SK-N-SH (cell line): ENCODE measurements at regions not wholly inside any gene's neighbourhood (a gene's known extent, or its start where the extent isn't known, plus 50 kb on each side); places are given as distances from the start of the nearest gene placed in this dataset.

Experiments used
- CTCF ChIA-PET: fragments of 300-600, 350-600 bp; formaldehyde crosslinking; extraction: SDS; loops from one replicate; lab custom pipeline; 2021; lab: Yijun Ruan, JAX
- POLR2A ChIA-PET: fragments of 350-600 bp; sonication (Branson Sonifier 250); formaldehyde crosslinking; extraction: SDS; loops from one replicate; lab custom pipeline; 2020; ENCODE audit warnings: antibody characterized with exemption, inconsistent platforms; lab: Yijun Ruan, JAX
- DNase-seq: peaks from one replicate; pipeline ENCODE4 v3.0.0; 2012
- H2AFZ ChIP-seq: fragments of 200-600 bp; sonication (generic); 2 replicates; pipeline ENCODE4 v1.8.1; 2016; ENCODE audit warnings: antibody characterized with exemption, mild to moderate bottlenecking, low read depth
- H3F3A ChIP-seq: fragments of 200-600 bp; sonication (generic); replicated peaks from 2 replicates; pipeline ENCODE3; 2016; ENCODE audit warnings: antibody characterized with exemption, mild to moderate bottlenecking; ENCODE audit not compliant: insufficient read depth
- H3K27ac ChIP-seq, 2 experiments: fragments of 200-500 bp in 1 of 2; fragments of 200-600 bp in 1 of 2; sonication (Bioruptor generic) in 1 of 2; sonication (generic), shearing (Covaris generic) in 1 of 2; 2 replicates each; pipeline versions ENCODE4 v1.5.1 to v1.6.1; 2014 to 2016; ENCODE audit warnings: low read depth in 2 of 2, inconsistent platforms in 1 of 2, low read length in 1 of 2, mild to moderate bottlenecking in 1 of 2, mixed read lengths in 1 of 2
- H3K27me3 ChIP-seq: fragments of 200-600 bp; sonication (generic), shearing (Covaris generic); 2 replicates; pipeline ENCODE4 v1.6.1; 2016; ENCODE audit warnings: mixed run types; ENCODE audit not compliant: insufficient read depth
- H3K36me3 ChIP-seq, 2 experiments: fragments of 200-500 bp in 1 of 2; fragments of 200-600 bp in 1 of 2; sonication (Bioruptor generic) in 1 of 2; sonication (generic) in 1 of 2; replicated peaks in 1 of 2; 2 replicates each; pipeline versions ENCODE3 to v1.5.1; 2014 to 2016; ENCODE audit warnings: low read length in 1 of 2, mild to moderate bottlenecking in 1 of 2; ENCODE audit not compliant: insufficient read depth in 2 of 2, control insufficient read depth in 1 of 2
- H3K4me1 ChIP-seq, 2 experiments: fragments of 200-500 bp in 1 of 2; fragments of 200-600 bp in 1 of 2; sonication (Bioruptor generic) in 1 of 2; sonication (generic), shearing (Covaris generic) in 1 of 2; 2 replicates each; pipeline versions ENCODE4 v1.5.1 to v1.6.1; 2014 to 2016; ENCODE audit warnings: low read depth in 1 of 2, low read length in 1 of 2, mixed run types in 1 of 2; ENCODE audit not compliant: insufficient read depth in 2 of 2, control insufficient read depth in 1 of 2
- H3K4me2 ChIP-seq: fragments of 200-600 bp; sonication (generic), shearing (Covaris generic); 2 replicates; pipeline ENCODE4 v1.6.1; 2017; ENCODE audit warnings: mixed run types
- H3K4me3 ChIP-seq, 2 experiments: fragments of 200-500 bp in 1 of 2; fragments of 200-600 bp in 1 of 2; sonication (Bioruptor generic) in 1 of 2; sonication (generic), shearing (Covaris generic) in 1 of 2; 2 replicates each; pipeline versions ENCODE4 v1.5.1 to v1.8.1; 2014 to 2016; ENCODE audit warnings: low read depth in 2 of 2, inconsistent platforms in 1 of 2, low read length in 1 of 2, mild to moderate bottlenecking in 1 of 2, mixed read lengths in 1 of 2, moderate library complexity in 1 of 2
- H3K79me2 ChIP-seq: fragments of 200-600 bp; sonication (generic); 2 replicates; pipeline ENCODE4 v1.8.1; 2017; ENCODE audit warnings: mild to moderate bottlenecking; ENCODE audit not compliant: insufficient read depth
- H3K9ac ChIP-seq: fragments of 200-600 bp; sonication (generic); 2 replicates; pipeline ENCODE4 v1.6.1; 2017; ENCODE audit warnings: mixed run types
- H3K9me2 ChIP-seq: fragments of 200-600 bp; sonication (generic); 2 replicates; pipeline ENCODE4 v1.6.1; 2017; ENCODE audit warnings: mixed run types
- H3K9me3 ChIP-seq: fragments of 200-600 bp; sonication (generic); 2 replicates; pipeline ENCODE4 v1.6.1; 2017; ENCODE audit warnings: mixed run types, mild to moderate bottlenecking, moderate library complexity
- H4K20me1 ChIP-seq: fragments of 200-600 bp; sonication (generic); 2 replicates; pipeline ENCODE4 v1.6.1; 2017; ENCODE audit warnings: mild to moderate bottlenecking, mixed run types; ENCODE audit not compliant: insufficient read depth
- ELF1 ChIP-seq: IDR thresholded peaks from 2 replicates; pipeline ENCODE4 v1.4.0; 2012
- FOSL2 ChIP-seq: IDR thresholded peaks from 2 replicates; pipeline ENCODE4 v1.4.0; 2012; ENCODE audit warnings: low read depth, mild to moderate bottlenecking, moderate library complexity, borderline replicate concordance
- FOXM1 ChIP-seq: IDR thresholded peaks from 2 replicates; pipeline ENCODE4 v1.4.0; 2012; ENCODE audit warnings: low read depth, mild to moderate bottlenecking
- GABPA ChIP-seq: IDR thresholded peaks from 2 replicates; pipeline ENCODE4 v1.4.0; 2012; ENCODE audit warnings: low read depth, mild to moderate bottlenecking
- GATA2 ChIP-seq: sonication (generic); formaldehyde crosslinking; IDR thresholded peaks from 2 replicates; pipeline ENCODE4 v1.5.0; 2020; ENCODE audit warnings: mild to moderate bottlenecking, missing genetic modification reagents
- JUND ChIP-seq: IDR thresholded peaks from 2 replicates; pipeline ENCODE4 v1.4.0; 2012
- MXI1 ChIP-seq: IDR thresholded peaks from 2 replicates; pipeline ENCODE4 v1.6.1; 2012; ENCODE audit warnings: mild to moderate bottlenecking, low read depth, low read length, improper control_type of control experiment
- PBX3 ChIP-seq: IDR thresholded peaks from 2 replicates; pipeline ENCODE4; 2012
- RCOR1 ChIP-seq: fragments of 150-350 bp; IDR thresholded peaks from 2 replicates; pipeline ENCODE4 v1.6.1; 2017; ENCODE audit warnings: antibody characterized with exemption, low read length
- REST ChIP-seq: IDR thresholded peaks from 2 replicates; pipeline ENCODE4 v1.6.1; 2012; ENCODE audit warnings: mild to moderate bottlenecking, low read depth, low read length, moderate library complexity
- SMC3 ChIP-seq: IDR thresholded peaks from 2 replicates; pipeline ENCODE4 v1.6.1; 2012; ENCODE audit warnings: low read depth, low read length, improper control_type of control experiment
- TCF12 ChIP-seq: IDR thresholded peaks from 2 replicates; pipeline ENCODE4 v1.4.0; 2012
- USF1 ChIP-seq: IDR thresholded peaks from 2 replicates; pipeline ENCODE4 v1.4.0; 2012; ENCODE audit warnings: low read depth, borderline replicate concordance
- WGBS: methylation state at CpG from one replicate; pipeline ENCODE4 v1.1.6; 2017; ENCODE audit warnings: low lambda C conversion rate; 5-methylcytosine and 5-hydroxymethylcytosine counted together
- TF ChIP-seq, protein P1 (sequence below): fragments of 150-350 bp; IDR thresholded peaks from 2 replicates; pipeline ENCODE4 v1.6.1; 2016; ENCODE audit warnings: mild to moderate bottlenecking, low read depth, low read length
- TF ChIP-seq, protein P2 (sequence below): fragments of 150-350 bp; IDR thresholded peaks from 2 replicates; pipeline ENCODE4 v1.6.1; 2017; ENCODE audit warnings: antibody characterized with exemption, low read length, low read depth, borderline replicate concordance

GRCh38 chr3:104673981-104674380, 692.7 kb upstream of the ALCAM start:
- CTCF ChIA-PET: no interaction called here

More at GRCh38 chr3:104673981-104674380, 692.7 kb upstream of the ALCAM start:
- no peaks in the 10 kb centered on the region for H3K36me3 ChIP-seq
- no peaks in the 10 kb centered on the region for H3F3A ChIP-seq
- no peak overlapping the region for H3K27ac ChIP-seq
- H3K27me3 ChIP-seq: no peaks in the 10 kb centered on the region
- H3K79me2 ChIP-seq: no peaks in the 10 kb centered on the region
- POLR2A ChIA-PET: no interaction called here
- no peaks in the 10 kb centered on the region for H3K4me1 ChIP-seq
- no peak overlapping the region for H2AFZ ChIP-seq
- H4K20me1 ChIP-seq: no peaks in the 10 kb centered on the region
- 61% methylated on average over 2 of the region's 2 CpGs for WGBS
- H3K9me2 ChIP-seq: no peaks in the 10 kb centered on the region
- no peak overlapping the region for H3K4me2 ChIP-seq
- no peak for DNase-seq
- H3K9me3 ChIP-seq: no peaks in the 10 kb centered on the region
- H3K4me3 ChIP-seq: no peak overlapping the region
- no peak overlapping the region for H3K9ac ChIP-seq
- TF ChIP-seq, protein P1, sequence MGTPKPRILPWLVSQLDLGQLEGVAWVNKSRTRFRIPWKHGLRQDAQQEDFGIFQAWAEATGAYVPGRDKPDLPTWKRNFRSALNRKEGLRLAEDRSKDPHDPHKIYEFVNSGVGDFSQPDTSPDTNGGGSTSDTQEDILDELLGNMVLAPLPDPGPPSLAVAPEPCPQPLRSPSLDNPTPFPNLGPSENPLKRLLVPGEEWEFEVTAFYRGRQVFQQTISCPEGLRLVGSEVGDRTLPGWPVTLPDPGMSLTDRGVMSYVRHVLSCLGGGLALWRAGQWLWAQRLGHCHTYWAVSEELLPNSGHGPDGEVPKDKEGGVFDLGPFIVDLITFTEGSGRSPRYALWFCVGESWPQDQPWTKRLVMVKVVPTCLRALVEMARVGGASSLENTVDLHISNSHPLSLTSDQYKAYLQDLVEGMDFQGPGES: no peak
- TF ChIP-seq, protein P2, sequence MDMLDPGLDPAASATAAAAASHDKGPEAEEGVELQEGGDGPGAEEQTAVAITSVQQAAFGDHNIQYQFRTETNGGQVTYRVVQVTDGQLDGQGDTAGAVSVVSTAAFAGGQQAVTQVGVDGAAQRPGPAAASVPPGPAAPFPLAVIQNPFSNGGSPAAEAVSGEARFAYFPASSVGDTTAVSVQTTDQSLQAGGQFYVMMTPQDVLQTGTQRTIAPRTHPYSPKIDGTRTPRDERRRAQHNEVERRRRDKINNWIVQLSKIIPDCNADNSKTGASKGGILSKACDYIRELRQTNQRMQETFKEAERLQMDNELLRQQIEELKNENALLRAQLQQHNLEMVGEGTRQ: no peak
- TF ChIP-seq GATA2: no peak
- TF ChIP-seq GABPA: no peak
- no peak for TF ChIP-seq JUND
- TF ChIP-seq PBX3: no peak
- no peak for TF ChIP-seq USF1
- TF ChIP-seq ELF1: no peak
- TF ChIP-seq TCF12: no peak
- no peak for TF ChIP-seq SMC3
- TF ChIP-seq RCOR1: no peak
- no peak for TF ChIP-seq FOSL2
- TF ChIP-seq REST: no peak
- TF ChIP-seq FOXM1: no peak
- no peak for TF ChIP-seq MXI1
